ENCODE measurements at regions not wholly inside any gene's neighbourhood (a gene's known extent, or its start where the extent isn't known, plus 50 kb on each side); places are given as distances from the start of the nearest gene placed in this dataset.
"Not testable (repeated sequence)": the region's sequence is repeated elsewhere in the genome, so short reads cannot be mapped to it uniquely, and the experiment has no call there.

DNA sequence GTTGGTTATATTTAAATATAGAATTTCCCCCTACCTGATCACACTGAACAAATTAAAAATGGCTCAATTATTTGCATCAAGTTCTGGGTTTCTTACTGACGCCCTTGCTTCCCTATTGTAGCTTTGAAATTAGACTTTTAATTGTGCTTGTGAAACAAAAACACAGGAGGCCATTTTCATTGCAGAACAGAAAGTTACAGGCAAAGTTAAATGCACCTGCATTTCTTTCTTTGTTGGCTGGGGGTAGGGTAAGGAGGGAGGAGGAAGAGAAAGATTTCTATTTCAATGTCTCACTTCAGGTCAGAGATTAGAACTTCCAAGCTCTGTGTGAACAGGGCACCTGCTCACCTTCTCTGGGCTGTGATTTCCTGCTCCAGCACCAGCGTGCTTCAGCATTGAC, 199.6 kb downstream of the BCL11A start:
- Histone ChIP-seq H3K9me3 (ENCODE audit: control insufficient read depth in 2 of 2, insufficient read depth in 1 of 2, low read depth in 1 of 2, low read length in 1 of 2) (no peaks in the 10 kb centered on the region), H3K27me3 (ENCODE audit: control insufficient read depth in 3 of 3, insufficient read depth in 3 of 3, low read length in 3 of 3) (no peaks in the 10 kb centered on the region), H3K4me3 (ENCODE audit: low read depth in 1 of 3, low read length in 3 of 3) (no peak overlapping the region), H3K36me3 (ENCODE audit: control insufficient read depth in 3 of 3, insufficient read depth in 2 of 3, low read depth in 1 of 3, low read length in 3 of 3) (no peaks in the 10 kb centered on the region), H3K4me1 (ENCODE audit: control insufficient read depth in 3 of 3, insufficient read depth in 2 of 3, low read depth in 1 of 3, low read length in 2 of 3) (no peaks in the 10 kb centered on the region), H3K27ac (ENCODE audit: low read depth in 1 of 3, low read length in 2 of 3) (peak overlapping the region in 1 of 3 donors; percentile 12)
- DNase-seq (no peak), FAIRE-seq (no peak)
- WGBS, 3 donors = 35 to 63% (median 41%) methylated on average over 2 of the region's 2 CpGs

- 67 to 85% (median 84%) methylated on average over 10 of the region's 10 CpGs for WGBS, 3 donors
- no peaks in the 10 kb centered on the region for H3K9me3 ChIP-seq (ENCODE audit: control insufficient read depth in 2 of 2, insufficient read depth in 1 of 2, low read depth in 1 of 2, low read length in 1 of 2)
- H3K4me1 ChIP-seq (ENCODE audit: control insufficient read depth in 3 of 3, insufficient read depth in 2 of 3, low read depth in 1 of 3, low read length in 2 of 3) = no peaks in the 10 kb centered on the region
- H3K27ac ChIP-seq (ENCODE audit: low read depth in 1 of 3, low read length in 2 of 3) = peak overlapping the region in 1 of 3 donors; percentile 61
- no peaks in the 10 kb centered on the region for H3K27me3 ChIP-seq (ENCODE audit: control insufficient read depth in 3 of 3, insufficient read depth in 3 of 3, low read length in 3 of 3)
- DNase-seq (peak in 1 of 2 donors; percentile 23), FAIRE-seq (no peak)
- no peak overlapping the region for H3K4me3 ChIP-seq (ENCODE audit: low read depth in 1 of 3, low read length in 3 of 3)
- H3K36me3 ChIP-seq (ENCODE audit: control insufficient read depth in 3 of 3, insufficient read depth in 2 of 3, low read depth in 1 of 3, low read length in 3 of 3) = no peaks in the 10 kb centered on the region
Measured at GRCh38 chr2:60353406-60353800, 200.1 kb downstream of the BCL11A start.

GRCh38 chr2:60352491-60353405, 200.7 kb downstream of the BCL11A start:
- FAIRE-seq (no peak), DNase-seq (no peak)
- Histone ChIP-seq H3K4me1 (ENCODE audit: control insufficient read depth in 3 of 3, insufficient read depth in 2 of 3, low read depth in 1 of 3, low read length in 2 of 3) (no peaks in the 10 kb centered on the region), H3K9me3 (ENCODE audit: control insufficient read depth in 2 of 2, insufficient read depth in 1 of 2, low read depth in 1 of 2, low read length in 1 of 2) (no peaks in the 10 kb centered on the region), H3K27ac (ENCODE audit: low read depth in 1 of 3, low read length in 2 of 3) (peak overlapping the region in 1 of 3 donors; percentile 61), H3K36me3 (ENCODE audit: control insufficient read depth in 3 of 3, insufficient read depth in 2 of 3, low read depth in 1 of 3, low read length in 3 of 3) (no peaks in the 10 kb centered on the region), H3K27me3 (ENCODE audit: control insufficient read depth in 3 of 3, insufficient read depth in 3 of 3, low read length in 3 of 3) (no peaks in the 10 kb centered on the region), H3K4me3 (ENCODE audit: low read depth in 1 of 3, low read length in 3 of 3) (no peak overlapping the region)
- 85 to 89% (median 86%) methylated on average over 20 of the region's 20 CpGs for WGBS, 3 donors

- Histone ChIP-seq H3K9me3 (ENCODE audit: control insufficient read depth in 2 of 2, insufficient read depth in 1 of 2, low read depth in 1 of 2, low read length in 1 of 2) (no peaks in the 10 kb centered on the region), H3K27ac (ENCODE audit: low read depth in 1 of 3, low read length in 2 of 3) (no peak overlapping the region), H3K36me3 (ENCODE audit: control insufficient read depth in 3 of 3, insufficient read depth in 2 of 3, low read depth in 1 of 3, low read length in 3 of 3) (no peaks in the 10 kb centered on the region), H3K4me1 (ENCODE audit: control insufficient read depth in 3 of 3, insufficient read depth in 2 of 3, low read depth in 1 of 3, low read length in 2 of 3) (no peaks in the 10 kb centered on the region), H3K4me3 (ENCODE audit: low read depth in 1 of 3, low read length in 3 of 3) (no peak overlapping the region), H3K27me3 (ENCODE audit: control insufficient read depth in 3 of 3, insufficient read depth in 3 of 3, low read length in 3 of 3) (no peaks in the 10 kb centered on the region)
- 84 to 90% (median 87%) methylated on average over 4 to 8 of the region's 8 CpGs for WGBS, 3 donors
- DNase-seq = no peak
- FAIRE-seq = no peak
Measured at GRCh38 chr2:60351802-60352201, 201.7 kb downstream of the BCL11A start.

DNA sequence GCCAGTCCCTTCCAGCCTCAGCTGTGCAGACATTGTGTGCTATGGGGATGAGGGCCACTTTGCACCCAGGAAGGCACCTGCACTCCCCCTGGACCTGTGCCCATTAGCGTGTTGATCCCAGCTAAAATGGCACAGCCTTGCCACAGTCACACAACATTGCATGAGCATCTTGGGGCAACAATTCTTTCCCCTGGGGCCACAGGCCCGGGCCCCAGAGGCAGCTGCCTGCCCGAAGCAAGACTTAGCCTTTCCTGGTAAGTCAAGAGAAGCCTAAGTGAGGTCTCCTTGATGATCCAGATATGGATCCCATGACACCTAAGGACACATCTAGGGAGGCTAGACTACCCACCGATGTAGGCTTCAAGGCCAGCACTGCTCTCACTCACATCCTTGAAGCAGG, 202.1 kb downstream of the BCL11A start:
- no peaks in the 10 kb centered on the region for H3K36me3 ChIP-seq (ENCODE audit: control insufficient read depth in 3 of 3, insufficient read depth in 2 of 3, low read depth in 1 of 3, low read length in 3 of 3)
- WGBS, 3 donors = 87 to 98% (median 89%) methylated on average over 4 of the region's 4 CpGs
- H3K4me1 ChIP-seq (ENCODE audit: control insufficient read depth in 3 of 3, insufficient read depth in 2 of 3, low read depth in 1 of 3, low read length in 2 of 3) = no peaks in the 10 kb centered on the region
- H3K27ac ChIP-seq (ENCODE audit: low read depth in 1 of 3, low read length in 2 of 3) = no peak overlapping the region
- no peaks in the 10 kb centered on the region for H3K27me3 ChIP-seq (ENCODE audit: control insufficient read depth in 3 of 3, insufficient read depth in 3 of 3, low read length in 3 of 3)
- H3K4me3 ChIP-seq (ENCODE audit: low read depth in 1 of 3, low read length in 3 of 3) = no peak overlapping the region
- H3K9me3 ChIP-seq (ENCODE audit: control insufficient read depth in 2 of 2, insufficient read depth in 1 of 2, low read depth in 1 of 2, low read length in 1 of 2) = no peaks in the 10 kb centered on the region
- DNase-seq (no peak), FAIRE-seq (no peak)

DNA sequence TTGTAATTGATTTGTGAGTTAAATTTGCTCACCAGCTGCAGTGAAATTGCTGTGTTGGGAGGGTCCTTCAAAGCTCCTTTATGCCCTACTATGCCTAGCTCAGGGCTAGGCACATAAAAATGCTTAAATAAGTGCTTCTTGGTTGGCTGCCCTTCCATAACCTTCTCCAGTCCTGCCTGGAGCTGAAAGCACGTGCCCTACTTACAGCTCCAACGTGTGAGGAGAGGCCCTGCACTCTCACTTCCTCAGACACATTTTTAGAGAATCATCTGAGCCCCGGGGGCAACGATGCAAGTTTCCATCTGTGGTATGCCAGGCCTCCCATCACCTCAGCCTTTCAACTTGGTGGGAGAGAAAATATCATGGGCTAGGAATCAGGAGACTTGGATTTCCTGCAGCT, 202.7 kb downstream of the BCL11A start:
- no peaks in the 10 kb centered on the region for H3K9me3 ChIP-seq (ENCODE audit: control insufficient read depth in 2 of 2, insufficient read depth in 1 of 2, low read depth in 1 of 2, low read length in 1 of 2)
- no peak overlapping the region for H3K27ac ChIP-seq (ENCODE audit: low read depth in 1 of 3, low read length in 2 of 3)
- H3K4me1 ChIP-seq (ENCODE audit: control insufficient read depth in 3 of 3, insufficient read depth in 2 of 3, low read depth in 1 of 3, low read length in 2 of 3) = no peaks in the 10 kb centered on the region
- no peaks in the 10 kb centered on the region for H3K27me3 ChIP-seq (ENCODE audit: control insufficient read depth in 3 of 3, insufficient read depth in 3 of 3, low read length in 3 of 3)
- H3K4me3 ChIP-seq (ENCODE audit: low read depth in 1 of 3, low read length in 3 of 3) = no peak overlapping the region
- no peaks in the 10 kb centered on the region for H3K36me3 ChIP-seq (ENCODE audit: control insufficient read depth in 3 of 3, insufficient read depth in 2 of 3, low read depth in 1 of 3, low read length in 3 of 3)
- no peak for DNase-seq
- WGBS, 3 donors = 55 to 66% (median 60%) methylated on average over 4 of the region's 4 CpGs
- no peak for FAIRE-seq

GRCh38 chr2:60347781-60348180, 205.7 kb downstream of the BCL11A start:
- Histone ChIP-seq H3K9me3 (ENCODE audit: control insufficient read depth in 2 of 2, insufficient read depth in 1 of 2, low read depth in 1 of 2, low read length in 1 of 2) (no peaks in the 10 kb centered on the region), H3K4me3 (ENCODE audit: low read depth in 1 of 3, low read length in 3 of 3) (no peak overlapping the region), H3K27me3 (ENCODE audit: control insufficient read depth in 3 of 3, insufficient read depth in 3 of 3, low read length in 3 of 3) (no peaks in the 10 kb centered on the region), H3K27ac (ENCODE audit: low read depth in 1 of 3, low read length in 2 of 3) (no peak overlapping the region), H3K4me1 (ENCODE audit: control insufficient read depth in 3 of 3, insufficient read depth in 2 of 3, low read depth in 1 of 3, low read length in 2 of 3) (no peaks in the 10 kb centered on the region), H3K36me3 (ENCODE audit: control insufficient read depth in 3 of 3, insufficient read depth in 2 of 3, low read depth in 1 of 3, low read length in 3 of 3) (no peaks in the 10 kb centered on the region)
- WGBS, 3 donors = 88 to 91% (median 89%) methylated on average over 5 of the region's 5 CpGs
- FAIRE-seq = no peak
- DNase-seq = no peak

GRCh38 chr2:60342491-60342890, 211.0 kb downstream of the BCL11A start:
- FAIRE-seq; H3K27me3 ChIP-seq (ENCODE audit: control insufficient read depth in 3 of 3, insufficient read depth in 3 of 3, low read length in 3 of 3); H3K4me3 ChIP-seq (ENCODE audit: low read depth in 1 of 3, low read length in 3 of 3); H3K36me3 ChIP-seq (ENCODE audit: control insufficient read depth in 3 of 3, insufficient read depth in 2 of 3, low read depth in 1 of 3, low read length in 3 of 3); H3K9me3 ChIP-seq (ENCODE audit: control insufficient read depth in 2 of 2, insufficient read depth in 1 of 2, low read depth in 1 of 2, low read length in 1 of 2); H3K4me1 ChIP-seq (ENCODE audit: control insufficient read depth in 3 of 3, insufficient read depth in 2 of 3, low read depth in 1 of 3, low read length in 2 of 3); DNase-seq; H3K27ac ChIP-seq (ENCODE audit: low read depth in 1 of 3, low read length in 2 of 3): not testable (repeated sequence)
- WGBS, 3 donors = 92 to 97% (median 94%) methylated on average over 4 of the region's 4 CpGs

DNA sequence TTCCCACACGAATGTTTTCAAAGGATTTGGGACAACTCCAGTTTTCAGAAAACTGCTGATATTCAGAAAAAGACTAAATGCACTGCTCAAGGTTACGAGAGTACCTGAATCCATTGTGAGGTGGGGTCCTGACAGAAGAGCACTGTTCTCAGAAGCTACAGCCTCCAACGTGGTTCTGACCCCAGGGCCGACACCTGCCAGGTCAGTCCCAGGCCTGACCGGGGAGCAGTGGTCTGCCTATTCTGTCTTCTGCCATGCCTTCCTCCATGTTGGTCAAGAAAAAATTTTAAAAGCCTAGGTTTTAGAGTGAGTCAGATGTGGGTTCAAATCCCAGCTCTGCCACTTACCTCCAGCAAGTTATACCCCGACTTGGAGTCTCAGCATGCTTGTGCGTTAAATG, 212.3 kb downstream of the BCL11A start:
- peaks cover 0 to 4% of the 10 kb centered on the region in 2 donors for H3K9me3 ChIP-seq (ENCODE audit: control insufficient read depth in 2 of 2, insufficient read depth in 1 of 2, low read depth in 1 of 2, low read length in 1 of 2)
- no peak overlapping the region for H3K27ac ChIP-seq (ENCODE audit: low read depth in 1 of 3, low read length in 2 of 3)
- FAIRE-seq = no peak
- no peaks in the 10 kb centered on the region for H3K4me1 ChIP-seq (ENCODE audit: control insufficient read depth in 3 of 3, insufficient read depth in 2 of 3, low read depth in 1 of 3, low read length in 2 of 3)
- no peaks in the 10 kb centered on the region for H3K36me3 ChIP-seq (ENCODE audit: control insufficient read depth in 3 of 3, insufficient read depth in 2 of 3, low read depth in 1 of 3, low read length in 3 of 3)
- DNase-seq = no peak
- 89 to 93% (median 91%) methylated on average over 7 of the region's 7 CpGs for WGBS, 3 donors
- no peaks in the 10 kb centered on the region for H3K27me3 ChIP-seq (ENCODE audit: control insufficient read depth in 3 of 3, insufficient read depth in 3 of 3, low read length in 3 of 3)
- H3K4me3 ChIP-seq (ENCODE audit: low read depth in 1 of 3, low read length in 3 of 3) = no peak overlapping the region

Measured in small intestine (tissue), 7 donors.